ENCODE measurements at regions not wholly inside any gene's neighbourhood (a gene's known extent, or its start where the extent isn't known, plus 50 kb on each side); places are given as distances from the start of the nearest gene placed in this dataset.

- DNase-seq (ENCODE audit: low read depth), result no peak
- no peak overlapping the region for H3K4me3 ChIP-seq (ENCODE audit: low read length)
- TF ChIP-seq, protein P1, sequence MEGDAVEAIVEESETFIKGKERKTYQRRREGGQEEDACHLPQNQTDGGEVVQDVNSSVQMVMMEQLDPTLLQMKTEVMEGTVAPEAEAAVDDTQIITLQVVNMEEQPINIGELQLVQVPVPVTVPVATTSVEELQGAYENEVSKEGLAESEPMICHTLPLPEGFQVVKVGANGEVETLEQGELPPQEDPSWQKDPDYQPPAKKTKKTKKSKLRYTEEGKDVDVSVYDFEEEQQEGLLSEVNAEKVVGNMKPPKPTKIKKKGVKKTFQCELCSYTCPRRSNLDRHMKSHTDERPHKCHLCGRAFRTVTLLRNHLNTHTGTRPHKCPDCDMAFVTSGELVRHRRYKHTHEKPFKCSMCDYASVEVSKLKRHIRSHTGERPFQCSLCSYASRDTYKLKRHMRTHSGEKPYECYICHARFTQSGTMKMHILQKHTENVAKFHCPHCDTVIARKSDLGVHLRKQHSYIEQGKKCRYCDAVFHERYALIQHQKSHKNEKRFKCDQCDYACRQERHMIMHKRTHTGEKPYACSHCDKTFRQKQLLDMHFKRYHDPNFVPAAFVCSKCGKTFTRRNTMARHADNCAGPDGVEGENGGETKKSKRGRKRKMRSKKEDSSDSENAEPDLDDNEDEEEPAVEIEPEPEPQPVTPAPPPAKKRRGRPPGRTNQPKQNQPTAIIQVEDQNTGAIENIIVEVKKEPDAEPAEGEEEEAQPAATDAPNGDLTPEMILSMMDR (IDR thresholded peaks at IDR 0.05; ENCODE audit: insufficient read depth, low read depth, low read length, missing control alignments), result no peak
Measured at GRCh38 chr6:95248499-95248898, 328.8 kb upstream of the MANEA start.

DNA sequence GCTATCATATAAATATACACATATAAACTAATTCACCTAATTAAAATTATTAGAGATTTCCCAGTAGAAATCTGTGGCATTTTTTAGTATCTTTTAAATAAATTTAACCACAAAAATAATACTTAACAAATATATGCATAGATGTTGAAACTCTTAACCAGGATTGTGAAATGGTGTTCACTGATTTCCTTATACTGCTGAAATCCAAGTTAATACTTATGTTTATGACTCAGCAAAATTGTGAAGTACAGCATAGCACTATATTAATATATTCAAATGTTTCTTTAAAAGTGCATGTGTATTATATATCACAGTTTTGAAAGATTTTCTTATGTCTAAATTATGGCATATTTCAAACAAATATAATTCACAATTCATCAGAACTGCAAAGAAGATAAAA is 328.2 kb upstream of the MANEA start:
- TF ChIP-seq, protein P1 (IDR thresholded peaks at IDR 0.05; ENCODE audit: insufficient read depth, low read depth, low read length, missing control alignments), result no peak
- no peak overlapping the region for H3K4me3 ChIP-seq (ENCODE audit: low read length)
- DNase-seq (ENCODE audit: low read depth), result peak; percentile 81

DNA sequence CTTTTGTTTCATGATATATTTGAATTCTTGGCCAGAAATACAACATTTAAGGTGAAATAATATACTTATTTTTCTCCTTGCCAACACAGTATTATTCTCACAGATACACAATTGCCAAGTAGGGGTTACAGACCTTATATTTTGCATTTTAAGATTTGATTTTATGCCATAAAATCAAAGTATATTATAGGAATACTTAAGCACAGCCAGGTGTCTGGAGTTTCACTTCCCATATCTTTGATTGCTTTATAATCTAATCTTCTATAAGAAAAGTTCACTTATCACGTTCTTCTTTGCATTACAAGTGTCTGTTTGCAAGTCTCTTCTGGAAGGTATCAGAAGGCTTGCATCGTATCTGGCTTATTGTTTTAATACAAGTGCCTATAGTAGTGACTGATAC is 327.7 kb upstream of the MANEA start:
- no peak overlapping the region for H3K4me3 ChIP-seq (ENCODE audit: low read length)
- TF ChIP-seq, protein P1 (IDR thresholded peaks at IDR 0.05; ENCODE audit: insufficient read depth, low read depth, low read length, missing control alignments), result no peak
- no peak for DNase-seq (ENCODE audit: low read depth)

DNA sequence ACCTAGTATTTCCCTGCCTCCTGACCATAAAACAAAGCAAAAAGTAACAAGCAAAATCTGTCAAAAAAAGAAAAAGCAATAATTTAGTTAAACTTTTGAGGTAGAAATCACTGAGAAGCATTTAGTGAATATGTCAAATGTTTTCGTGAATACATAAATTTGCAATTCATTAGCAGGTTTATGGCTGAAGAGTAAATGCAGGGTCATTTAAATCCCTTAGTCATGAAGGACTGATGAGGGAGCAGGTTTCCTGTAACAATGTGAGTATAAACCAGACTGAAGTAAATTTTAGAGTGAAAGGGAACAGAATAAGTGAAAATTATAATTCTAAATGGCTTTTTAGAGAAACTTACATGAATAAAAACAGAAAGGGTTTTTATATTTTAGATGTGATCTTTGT is 313.5 kb upstream of the MANEA start:
- no peak for DNase-seq (ENCODE audit: low read depth)
- TF ChIP-seq, protein P1 (IDR thresholded peaks at IDR 0.05; ENCODE audit: insufficient read depth, low read depth, low read length, missing control alignments), result no peak
- H3K4me3 ChIP-seq (ENCODE audit: low read length), result no peak overlapping the region

GRCh38 chr6:95266537-95267258 is 310.6 kb upstream of the MANEA start:
- DNase-seq (ENCODE audit: low read depth), result peak; percentile 16
- no peak overlapping the region for H3K4me3 ChIP-seq (ENCODE audit: low read length)

GRCh38 chr6:95274686-95275235 is 302.6 kb upstream of the MANEA start:
- TF ChIP-seq, protein P1 (IDR thresholded peaks at IDR 0.05; ENCODE audit: insufficient read depth, low read depth, low read length, missing control alignments), result no peak
- H3K4me3 ChIP-seq (ENCODE audit: low read length), result no peak overlapping the region
- no peak for DNase-seq (ENCODE audit: low read depth)

More at GRCh38 chr6:95266537-95267258, 310.6 kb upstream of the MANEA start:
- TF ChIP-seq, protein P1 (IDR thresholded peaks at IDR 0.05; ENCODE audit: insufficient read depth, low read depth, low read length, missing control alignments), result no peak

- TF ChIP-seq, protein P1 (IDR thresholded peaks at IDR 0.05; ENCODE audit: insufficient read depth, low read depth, low read length, missing control alignments), result no peak
- DNase-seq (ENCODE audit: low read depth), result no peak
Measured at GRCh38 chr6:95279616-95280015, 297.7 kb upstream of the MANEA start.

More at GRCh38 chr6:95279616-95280015, 297.7 kb upstream of the MANEA start:
- no peak overlapping the region for H3K4me3 ChIP-seq (ENCODE audit: low read length)

All from epithelial cell of esophagus (primary cell).